ENCODE measurements at regions not wholly inside any gene's neighbourhood (a gene's known extent, or its start where the extent isn't known, plus 50 kb on each side); places are given as distances from the start of the nearest gene placed in this dataset.

GRCh38 chr3:107868449-107868848 is 222.4 kb downstream of the CD47 start:
- DNase-seq: no peak
- Histone ChIP-seq H3K36me3 (ENCODE audit: control insufficient read depth, insufficient read depth, low read length) (no peaks in the 10 kb centered on the region), H3K27me3 (ENCODE audit: control insufficient read depth, insufficient read depth, low read length) (no peaks in the 10 kb centered on the region), H3K4me3 (ENCODE audit: low read depth, low read length) (no peak overlapping the region), H3K4me1 (ENCODE audit: control insufficient read depth, insufficient read depth, low read length, poor library complexity, severe bottlenecking) (no peaks in the 10 kb centered on the region), H3K9me3 (ENCODE audit: control insufficient read depth in 2 of 2, low read length in 2 of 2) (no peaks in the 10 kb centered on the region), H3K27ac (ENCODE audit: insufficient read depth, low read length, poor library complexity, severe bottlenecking) (no peak overlapping the region)
- no peaks in the 10 kb centered on the region for H3K4me1 Mint-ChIP-seq
- no peak for ATAC-seq (ENCODE audit: low read depth in 2 of 2)
- H3K36me3 Mint-ChIP-seq: no peaks in the 10 kb centered on the region
- peaks cover 27% of the 10 kb centered on the region for H3K27me3 Mint-ChIP-seq
- H3K9me3 Mint-ChIP-seq: peaks cover 0 to 1% (median 0%) of the 10 kb centered on the region in 7 donors
- no peak overlapping the region for H3K27ac Mint-ChIP-seq
- no peak overlapping the region for H3K4me3 Mint-ChIP-seq

DNA sequence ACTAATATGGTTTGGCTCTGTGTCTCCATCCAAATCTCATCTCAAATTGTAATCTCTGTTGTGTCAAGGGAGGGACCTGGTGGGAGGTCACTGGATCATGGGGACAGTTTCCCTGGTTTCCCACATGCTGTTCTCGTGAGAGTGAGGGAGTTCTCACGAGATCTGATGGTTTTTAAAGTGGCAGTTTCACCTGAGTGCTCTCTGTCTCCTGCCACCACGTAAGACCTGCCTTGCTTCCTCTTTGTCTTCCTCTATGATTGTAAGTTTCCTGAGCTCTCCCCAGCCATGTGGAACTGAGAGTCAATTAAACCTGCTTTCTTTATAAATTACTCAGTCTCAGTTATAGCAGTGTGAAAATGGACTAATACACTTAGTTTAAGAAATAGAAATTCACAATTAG is 228.9 kb downstream of the CD47 start:
- no peak overlapping the region for H3K27ac Mint-ChIP-seq
- ATAC-seq (ENCODE audit: low read depth in 2 of 2): no peak
- H3K4me3 Mint-ChIP-seq: no peak overlapping the region

GRCh38 chr3:107861422-107861821 is 229.4 kb downstream of the CD47 start:
- Histone ChIP-seq H3K36me3 (ENCODE audit: control insufficient read depth, insufficient read depth, low read length) (no peaks in the 10 kb centered on the region), H3K4me3 (ENCODE audit: low read depth, low read length) (no peak overlapping the region), H3K9me3 (ENCODE audit: control insufficient read depth in 2 of 2, low read length in 2 of 2) (no peaks in the 10 kb centered on the region), H3K27me3 (ENCODE audit: control insufficient read depth, insufficient read depth, low read length) (peaks cover 5% of the 10 kb centered on the region), H3K27ac (ENCODE audit: insufficient read depth, low read length, poor library complexity, severe bottlenecking) (no peak overlapping the region), H3K4me1 (ENCODE audit: control insufficient read depth, insufficient read depth, low read length, poor library complexity, severe bottlenecking) (no peaks in the 10 kb centered on the region)
- no peaks in the 10 kb centered on the region for H3K36me3 Mint-ChIP-seq
- H3K4me3 Mint-ChIP-seq: no peak overlapping the region
- no peak overlapping the region for H3K27ac Mint-ChIP-seq
- DNase-seq: no peak
- H3K27me3 Mint-ChIP-seq: peaks cover 32% of the 10 kb centered on the region
- peaks cover 0 to 1% (median 0%) of the 10 kb centered on the region in 7 donors for H3K9me3 Mint-ChIP-seq
- ATAC-seq (ENCODE audit: low read depth in 2 of 2): no peak
- H3K4me1 Mint-ChIP-seq: peaks cover 0 to 4% (median 0%) of the 10 kb centered on the region in 4 donors

More for the DNA sequence above, 228.9 kb downstream of the CD47 start:
- Histone ChIP-seq H3K36me3 (ENCODE audit: control insufficient read depth, insufficient read depth, low read length) (no peaks in the 10 kb centered on the region), H3K27me3 (ENCODE audit: control insufficient read depth, insufficient read depth, low read length) (peaks cover 5% of the 10 kb centered on the region), H3K9me3 (ENCODE audit: control insufficient read depth in 2 of 2, low read length in 2 of 2) (no peaks in the 10 kb centered on the region), H3K4me3 (ENCODE audit: low read depth, low read length) (no peak overlapping the region), H3K27ac (ENCODE audit: insufficient read depth, low read length, poor library complexity, severe bottlenecking) (no peak overlapping the region), H3K4me1 (ENCODE audit: control insufficient read depth, insufficient read depth, low read length, poor library complexity, severe bottlenecking) (no peaks in the 10 kb centered on the region)
- H3K27me3 Mint-ChIP-seq: peaks cover 32% of the 10 kb centered on the region
- DNase-seq: peak in 1 of 3 donors; percentile 4
- no peaks in the 10 kb centered on the region for H3K36me3 Mint-ChIP-seq
- peaks cover 0 to 1% (median 0%) of the 10 kb centered on the region in 7 donors for H3K9me3 Mint-ChIP-seq
- peaks cover 0 to 4% (median 0%) of the 10 kb centered on the region in 4 donors for H3K4me1 Mint-ChIP-seq

Data from CD4-positive, CD25-positive, alpha-beta regulatory T cell (primary cell).